ENCODE measurements at regions not wholly inside any gene's neighbourhood (a gene's known extent, or its start where the extent isn't known, plus 50 kb on each side); places are given as distances from the start of the nearest gene placed in this dataset.

GRCh38 chr6:138716971-138717665, 56.5 kb upstream of the CCDC28A start:
- TF ChIP-seq CTCF (conservative IDR thresholded peaks at IDR 0.05) = no peak
- TF ChIP-seq EZH2 (IDR thresholded peaks at IDR 0.05; ENCODE audit: low read depth) = no peak

Data from PC-9 (cell line).